T-helper 2 cell treated with Interferon-gamma antibody and Interleukin-4, amounts not matched to agents 5 μg/mL and 100 μg/mL, for 36 hours (primary cell): ENCODE measurements at regions not wholly inside any gene's neighbourhood (a gene's known extent, or its start where the extent isn't known, plus 50 kb on each side); places are given as distances from the start of the nearest gene placed in this dataset.

ENCODE experiments used
- DNase-seq: peaks from one replicate; pipeline ENCODE4 v3.0.0; 2021; ENCODE audit warnings: low spot score
- H3K27ac Mint-ChIP-seq: one replicate; pipeline ENCODE4 v1.8.0; 2021; ENCODE audit warnings: mild to moderate bottlenecking, mixed read lengths
- H3K27me3 Mint-ChIP-seq: one replicate; pipeline ENCODE4 v1.8.0; 2021; ENCODE audit warnings: low read depth, mixed read lengths
- H3K36me3 Mint-ChIP-seq: one replicate; pipeline ENCODE4 v1.8.0; 2021; ENCODE audit warnings: low read depth, mixed read lengths
- H3K4me1 Mint-ChIP-seq: one replicate; pipeline ENCODE4 v1.8.0; 2021; ENCODE audit warnings: low read depth, mixed read lengths
- H3K4me3 Mint-ChIP-seq: one replicate; pipeline ENCODE4 v1.8.0; 2022; ENCODE audit warnings: mild to moderate bottlenecking, moderate library complexity, mixed read lengths
- H3K9me3 Mint-ChIP-seq: one replicate; pipeline ENCODE4 v1.8.0; 2021; ENCODE audit warnings: mixed read lengths

- H3K9me3 Mint-ChIP-seq, result no peaks in the 10 kb centered on the region
- H3K4me1 Mint-ChIP-seq, result no peaks in the 10 kb centered on the region
- DNase-seq, result no peak
- no peaks in the 10 kb centered on the region for H3K36me3 Mint-ChIP-seq
- H3K4me3 Mint-ChIP-seq, result no peak overlapping the region
- no peak overlapping the region for H3K27ac Mint-ChIP-seq
- no peaks in the 10 kb centered on the region for H3K27me3 Mint-ChIP-seq
Observed at GRCh38 chr18:56273541-56274219, 364.7 kb downstream of the TXNL1 start.

- H3K4me3 Mint-ChIP-seq, result no peak overlapping the region
- DNase-seq, result no peak
- H3K27ac Mint-ChIP-seq, result no peak overlapping the region
- no peaks in the 10 kb centered on the region for H3K4me1 Mint-ChIP-seq
- H3K9me3 Mint-ChIP-seq, result no peaks in the 10 kb centered on the region
- H3K36me3 Mint-ChIP-seq, result no peaks in the 10 kb centered on the region
- H3K27me3 Mint-ChIP-seq, result no peaks in the 10 kb centered on the region
Observed at GRCh38 chr18:56270671-56271250, 367.6 kb downstream of the TXNL1 start.

DNA sequence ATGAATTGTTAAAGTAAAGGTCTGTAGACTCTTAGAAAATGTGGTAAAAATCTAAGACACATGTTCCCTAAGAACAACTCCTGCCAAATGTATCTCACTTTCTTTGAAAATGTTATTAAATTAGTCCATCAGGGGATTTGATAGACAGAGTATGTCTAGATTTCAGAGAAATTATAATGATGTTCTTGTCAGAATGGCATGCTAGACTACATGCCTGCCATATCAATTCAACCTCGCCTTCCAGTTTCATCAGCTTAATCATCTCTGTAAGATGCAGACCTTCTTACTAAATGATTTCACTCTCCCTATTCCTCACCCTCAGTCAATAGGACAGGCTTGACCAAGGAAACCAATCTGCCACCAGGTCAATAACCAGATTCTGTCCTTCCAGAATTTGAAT, 368.4 kb downstream of the TXNL1 start:
- Mint-ChIP-seq H3K4me1 (no peaks in the 10 kb centered on the region), H3K27ac (no peak overlapping the region), H3K9me3 (no peaks in the 10 kb centered on the region), H3K36me3 (no peaks in the 10 kb centered on the region), H3K27me3 (no peaks in the 10 kb centered on the region), H3K4me3 (no peak overlapping the region)
- no peak for DNase-seq

DNA sequence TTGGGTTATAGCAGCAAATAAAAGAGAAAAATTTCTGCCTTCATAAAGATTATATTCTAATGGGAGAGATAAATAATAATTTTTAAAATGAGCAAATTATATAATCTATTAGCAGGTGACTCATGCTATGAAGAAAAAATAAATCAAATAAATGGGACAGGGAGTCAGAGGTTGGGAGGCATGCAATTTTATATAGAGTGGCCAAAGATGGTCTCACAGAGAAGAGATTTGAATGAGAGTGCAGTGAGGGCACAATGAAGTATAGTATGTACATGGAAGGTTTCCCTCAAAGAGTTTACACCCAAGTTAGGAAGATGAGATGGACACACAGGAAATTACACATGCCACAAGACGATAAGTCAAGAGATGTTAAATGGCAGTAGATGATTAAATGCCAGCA, 369.4 kb downstream of the TXNL1 start:
- Mint-ChIP-seq H3K36me3 (no peaks in the 10 kb centered on the region), H3K4me3 (no peak overlapping the region), H3K27me3 (no peaks in the 10 kb centered on the region), H3K27ac (no peak overlapping the region), H3K9me3 (no peaks in the 10 kb centered on the region), H3K4me1 (no peaks in the 10 kb centered on the region)
- no peak for DNase-seq

- Mint-ChIP-seq H3K9me3 (peaks cover 4% of the 10 kb centered on the region), H3K27me3 (no peaks in the 10 kb centered on the region), H3K36me3 (no peaks in the 10 kb centered on the region), H3K4me3 (no peak overlapping the region), H3K27ac (no peak overlapping the region), H3K4me1 (no peaks in the 10 kb centered on the region)
- DNase-seq, result no peak
Observed at GRCh38 chr18:56267334-56267733, 371.1 kb downstream of the TXNL1 start.

GRCh38 chr18:56258178-56258577, 380.2 kb downstream of the TXNL1 start:
- Mint-ChIP-seq H3K9me3 (peaks cover under 1% of the 10 kb centered on the region), H3K36me3 (no peaks in the 10 kb centered on the region), H3K4me3 (no peak overlapping the region), H3K4me1 (peaks cover 2% of the 10 kb centered on the region), H3K27me3 (no peaks in the 10 kb centered on the region), H3K27ac (no peak overlapping the region)
- DNase-seq, result no peak

- Mint-ChIP-seq H3K4me3 (no peak overlapping the region), H3K27ac (no peak overlapping the region), H3K36me3 (no peaks in the 10 kb centered on the region), H3K9me3 (no peaks in the 10 kb centered on the region), H3K4me1 (peaks cover 2% of the 10 kb centered on the region), H3K27me3 (no peaks in the 10 kb centered on the region)
- no peak for DNase-seq
Observed at GRCh38 chr18:56257205-56257604, 381.2 kb downstream of the TXNL1 start.

- no peak overlapping the region for H3K27ac Mint-ChIP-seq
Observed at GRCh38 chr18:56256659-56257058, 381.7 kb downstream of the TXNL1 start.

DNA sequence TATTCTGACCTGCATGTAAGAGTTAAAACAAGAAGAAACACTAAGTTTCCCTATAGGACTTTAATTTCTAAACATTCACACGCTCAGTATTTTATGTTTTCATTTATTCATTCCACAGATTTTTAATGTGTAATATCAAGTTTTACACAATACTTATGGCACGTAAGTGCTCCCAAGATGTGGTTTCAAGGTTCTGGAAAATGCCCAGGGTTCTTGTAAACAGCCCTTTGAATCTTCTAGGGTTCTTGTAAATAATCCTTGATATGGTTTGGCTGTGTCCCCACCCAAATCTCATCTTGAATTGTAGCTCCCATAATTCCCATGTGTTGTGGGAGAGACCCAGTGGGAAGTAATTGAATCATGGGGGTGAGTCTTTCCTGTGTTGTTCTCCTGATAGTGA, 383.0 kb downstream of the TXNL1 start:
- H3K27ac Mint-ChIP-seq, result no peak overlapping the region
- no peaks in the 10 kb centered on the region for H3K36me3 Mint-ChIP-seq
- no peaks in the 10 kb centered on the region for H3K27me3 Mint-ChIP-seq
- no peaks in the 10 kb centered on the region for H3K9me3 Mint-ChIP-seq
- no peak overlapping the region for H3K4me3 Mint-ChIP-seq
- DNase-seq, result no peak
- peaks cover 2% of the 10 kb centered on the region for H3K4me1 Mint-ChIP-seq

More at GRCh38 chr18:56256659-56257058, 381.7 kb downstream of the TXNL1 start:
- Mint-ChIP-seq H3K4me1 (peaks cover 2% of the 10 kb centered on the region), H3K9me3 (no peaks in the 10 kb centered on the region), H3K27me3 (no peaks in the 10 kb centered on the region), H3K36me3 (no peaks in the 10 kb centered on the region), H3K4me3 (no peak overlapping the region)
- DNase-seq, result no peak

DNA sequence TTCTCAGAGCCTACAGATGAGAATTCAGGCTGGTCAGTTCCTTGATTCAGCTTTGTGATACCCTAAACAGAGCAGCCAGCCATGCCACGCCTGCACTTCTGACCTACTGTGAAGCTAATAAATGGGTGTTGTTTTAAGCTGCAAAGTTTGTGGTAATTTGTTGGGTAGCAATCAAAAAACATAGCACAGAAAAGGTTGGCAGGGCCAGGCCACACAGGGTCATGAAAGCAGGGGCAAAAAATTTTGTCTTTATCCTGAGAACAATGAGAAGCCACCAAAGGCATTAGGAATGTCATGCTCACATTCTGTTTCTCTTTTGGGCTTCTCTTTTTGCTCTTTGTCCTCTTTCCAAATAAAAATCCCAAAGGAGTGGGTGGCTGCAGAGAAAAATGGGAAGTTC, 385.9 kb downstream of the TXNL1 start:
- H3K27ac Mint-ChIP-seq, result no peak overlapping the region
- H3K27me3 Mint-ChIP-seq, result no peaks in the 10 kb centered on the region
- DNase-seq, result no peak
- no peaks in the 10 kb centered on the region for H3K36me3 Mint-ChIP-seq
- peaks cover 4% of the 10 kb centered on the region for H3K4me1 Mint-ChIP-seq
- no peaks in the 10 kb centered on the region for H3K9me3 Mint-ChIP-seq
- H3K4me3 Mint-ChIP-seq, result no peak overlapping the region

- Mint-ChIP-seq H3K4me3 (peak overlapping the region; percentile 3), H3K9me3 (no peaks in the 10 kb centered on the region), H3K4me1 (peaks cover 2% of the 10 kb centered on the region), H3K36me3 (no peaks in the 10 kb centered on the region), H3K27ac (peak overlapping the region; percentile 13), H3K27me3 (no peaks in the 10 kb centered on the region)
- no peak for DNase-seq
Observed at GRCh38 chr18:56248610-56249235, 389.7 kb downstream of the TXNL1 start.

DNA sequence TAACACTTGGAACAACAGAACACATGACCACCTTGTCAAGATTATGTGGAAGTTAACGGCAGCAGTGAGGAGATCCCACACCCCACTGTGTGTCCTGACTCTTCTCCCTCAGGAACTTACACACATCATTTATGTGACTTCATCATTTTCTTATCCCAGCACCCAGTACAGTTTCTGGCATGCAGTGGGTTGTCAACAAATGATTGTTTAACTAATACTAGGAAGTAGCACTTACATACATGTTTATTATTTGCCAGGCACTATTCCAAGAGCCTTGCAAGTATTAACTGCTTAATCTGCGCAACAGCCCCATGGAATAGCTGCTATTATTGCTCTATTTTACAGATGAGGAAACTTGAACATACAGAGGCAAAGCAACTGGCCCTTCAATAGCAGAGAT, 391.5 kb downstream of the TXNL1 start:
- Mint-ChIP-seq H3K4me3 (no peak overlapping the region), H3K27me3 (no peaks in the 10 kb centered on the region), H3K9me3 (no peaks in the 10 kb centered on the region), H3K36me3 (no peaks in the 10 kb centered on the region), H3K4me1 (peaks cover 2% of the 10 kb centered on the region), H3K27ac (no peak overlapping the region)
- no peak for DNase-seq

- no peak overlapping the region for H3K27ac Mint-ChIP-seq
- no peaks in the 10 kb centered on the region for H3K27me3 Mint-ChIP-seq
- no peak for DNase-seq
- H3K36me3 Mint-ChIP-seq, result no peaks in the 10 kb centered on the region
- peaks cover 2% of the 10 kb centered on the region for H3K4me1 Mint-ChIP-seq
- H3K4me3 Mint-ChIP-seq, result no peak overlapping the region
- H3K9me3 Mint-ChIP-seq, result no peaks in the 10 kb centered on the region
Observed at GRCh38 chr18:56245866-56246580, 392.4 kb downstream of the TXNL1 start.

GRCh38 chr18:56240405-56240804, 398.0 kb downstream of the TXNL1 start:
- no peaks in the 10 kb centered on the region for H3K9me3 Mint-ChIP-seq
- no peaks in the 10 kb centered on the region for H3K4me1 Mint-ChIP-seq
- H3K27ac Mint-ChIP-seq, result no peak overlapping the region
- DNase-seq, result no peak
- no peaks in the 10 kb centered on the region for H3K36me3 Mint-ChIP-seq
- no peak overlapping the region for H3K4me3 Mint-ChIP-seq
- H3K27me3 Mint-ChIP-seq, result peaks cover 2% of the 10 kb centered on the region
